ENCODE measurements at regions not wholly inside any gene's neighbourhood (a gene's known extent, or its start where the extent isn't known, plus 50 kb on each side); places are given as distances from the start of the nearest gene placed in this dataset.

- H3K9me3 ChIP-seq (replicated peaks; ENCODE audit: insufficient read depth, low read length) = no peaks in the 10 kb centered on the region
- H3K27me3 ChIP-seq (replicated peaks; ENCODE audit: insufficient read depth, low read length) = no peaks in the 10 kb centered on the region
- H3K4me3 ChIP-seq (ENCODE audit: low read length) = no peak overlapping the region
- TF ChIP-seq EZH2 (optimal IDR thresholded peaks at IDR 0.05; ENCODE audit: low read depth, low read length) (no peak), CTCF (IDR thresholded peaks at IDR 0.05; ENCODE audit: low read length) (no peak), EZH2phosphoT487 (IDR thresholded peaks at IDR 0.05; ENCODE audit: low read length) (no peak)
- H3K36me3 ChIP-seq (replicated peaks; ENCODE audit: insufficient read depth, low read length) = no peaks in the 10 kb centered on the region
- no peak overlapping the region for H3K9ac ChIP-seq (ENCODE audit: low read length)
- H2AFZ ChIP-seq (ENCODE audit: low read length) = no peak overlapping the region
- DNase-seq = no peak
- H3K9me2 ChIP-seq (replicated peaks; ENCODE audit: insufficient read depth, low read length) = no peaks in the 10 kb centered on the region
- no peaks in the 10 kb centered on the region for H3K79me2 ChIP-seq (ENCODE audit: low read length)
- no peaks in the 10 kb centered on the region for H3F3A ChIP-seq (ENCODE audit: insufficient read depth, low read length)
- no peak overlapping the region for H3K4me2 ChIP-seq (ENCODE audit: low read depth, low read length)
- H3K4me1 ChIP-seq (ENCODE audit: low read length) = no peaks in the 10 kb centered on the region
- no peak overlapping the region for H3K27ac ChIP-seq (ENCODE audit: low read length)
- H4K20me1 ChIP-seq (ENCODE audit: insufficient read depth, low read length) = no peaks in the 10 kb centered on the region
Observed at GRCh38 chr6:146895772-146896061, 296.9 kb downstream of the ADGB start.

- no peak overlapping the region for H3K9ac ChIP-seq (ENCODE audit: low read length)
- H2AFZ ChIP-seq (ENCODE audit: low read length) = no peak overlapping the region
- no peaks in the 10 kb centered on the region for H3K9me3 ChIP-seq (replicated peaks; ENCODE audit: insufficient read depth, low read length)
- no peaks in the 10 kb centered on the region for H3F3A ChIP-seq (ENCODE audit: insufficient read depth, low read length)
- no peaks in the 10 kb centered on the region for H3K27me3 ChIP-seq (replicated peaks; ENCODE audit: insufficient read depth, low read length)
- H3K4me2 ChIP-seq (ENCODE audit: low read depth, low read length) = no peak overlapping the region
- H3K9me2 ChIP-seq (replicated peaks; ENCODE audit: insufficient read depth, low read length) = no peaks in the 10 kb centered on the region
- TF ChIP-seq EZH2phosphoT487 (IDR thresholded peaks at IDR 0.05; ENCODE audit: low read length) = no peak
- TF ChIP-seq EZH2 (optimal IDR thresholded peaks at IDR 0.05; ENCODE audit: low read depth, low read length) = no peak
- TF ChIP-seq CTCF (IDR thresholded peaks at IDR 0.05; ENCODE audit: low read length) = no peak
- no peak for DNase-seq
- H4K20me1 ChIP-seq (ENCODE audit: insufficient read depth, low read length) = no peaks in the 10 kb centered on the region
- no peaks in the 10 kb centered on the region for H3K36me3 ChIP-seq (replicated peaks; ENCODE audit: insufficient read depth, low read length)
- H3K27ac ChIP-seq (ENCODE audit: low read length) = no peak overlapping the region
- H3K79me2 ChIP-seq (ENCODE audit: low read length) = no peaks in the 10 kb centered on the region
- H3K4me1 ChIP-seq (ENCODE audit: low read length) = no peaks in the 10 kb centered on the region
- H3K4me3 ChIP-seq (ENCODE audit: low read length) = no peak overlapping the region
Observed at GRCh38 chr6:146896062-146896813, 297.5 kb downstream of the ADGB start.

- TF ChIP-seq EZH2 (optimal IDR thresholded peaks at IDR 0.05; ENCODE audit: low read depth, low read length) = no peak
- TF ChIP-seq CTCF (IDR thresholded peaks at IDR 0.05; ENCODE audit: low read length) = no peak
- no peak for TF ChIP-seq EZH2phosphoT487 (IDR thresholded peaks at IDR 0.05; ENCODE audit: low read length)
- no peak for DNase-seq
- no peak overlapping the region for H2AFZ ChIP-seq (ENCODE audit: low read length)
- no peak overlapping the region for H3K4me3 ChIP-seq (ENCODE audit: low read length)
- H3K9me3 ChIP-seq (replicated peaks; ENCODE audit: insufficient read depth, low read length) = no peaks in the 10 kb centered on the region
- H3K36me3 ChIP-seq (replicated peaks; ENCODE audit: insufficient read depth, low read length) = no peaks in the 10 kb centered on the region
- H3K9ac ChIP-seq (ENCODE audit: low read length) = no peak overlapping the region
- no peaks in the 10 kb centered on the region for H3K9me2 ChIP-seq (replicated peaks; ENCODE audit: insufficient read depth, low read length)
- H3K27me3 ChIP-seq (replicated peaks; ENCODE audit: insufficient read depth, low read length) = no peaks in the 10 kb centered on the region
- no peaks in the 10 kb centered on the region for H3K79me2 ChIP-seq (ENCODE audit: low read length)
- H3K4me1 ChIP-seq (ENCODE audit: low read length) = no peaks in the 10 kb centered on the region
- no peak overlapping the region for H3K27ac ChIP-seq (ENCODE audit: low read length)
- H3F3A ChIP-seq (ENCODE audit: insufficient read depth, low read length) = no peaks in the 10 kb centered on the region
- H4K20me1 ChIP-seq (ENCODE audit: insufficient read depth, low read length) = no peaks in the 10 kb centered on the region
- no peak overlapping the region for H3K4me2 ChIP-seq (ENCODE audit: low read depth, low read length)
Observed at GRCh38 chr6:146896960-146897701, 298.4 kb downstream of the ADGB start.

Data from MM.1S (cell line).